ENCODE measurements at regions not wholly inside any gene's neighbourhood (a gene's known extent, or its start where the extent isn't known, plus 50 kb on each side); places are given as distances from the start of the nearest gene placed in this dataset.

- no peak for TF ChIP-seq EP300 (IDR thresholded peaks at IDR 0.05)
- TF ChIP-seq CTCF (IDR thresholded peaks at IDR 0.05), result no peak
Measured at GRCh38 chr12:71046215-71046614, 111.6 kb downstream of the TSPAN8 start.
